Prostate gland (tissue), 2 donors: ENCODE measurements at regions not wholly inside any gene's neighbourhood (a gene's known extent, or its start where the extent isn't known, plus 50 kb on each side); places are given as distances from the start of the nearest gene placed in this dataset.

ENCODE experiments used
- DNase-seq: peaks from one replicate; pipeline ENCODE4 v3.0.0-alpha.2; 2019; ENCODE audit warnings: low spot score
- H3K27ac ChIP-seq, 2 donors: fragments of 200-600 bp; sonication (generic); 2 replicates each; pipeline ENCODE4 v1.5.1; 2017 to 2019
- H3K27me3 ChIP-seq: fragments of 200-600 bp; sonication (generic); replicated peaks from 2 replicates; pipeline ENCODE4 v1.5.1; 2019; ENCODE audit not compliant: insufficient read depth
- H3K36me3 ChIP-seq, 2 donors: fragments of 200-600 bp; sonication (generic); 1 replicate in 1 of 2; 2 replicates in 1 of 2; pipeline versions ENCODE4 v1.5.1 to v1.8.1; 2017 to 2019
- H3K4me1 ChIP-seq: fragments of 200-600 bp; sonication (generic); replicated peaks from 2 replicates; pipeline ENCODE4 v1.5.1; 2019
- H3K4me3 ChIP-seq, 2 donors: fragments of 200-600 bp; sonication (generic); 2 replicates each; pipeline ENCODE4 v1.5.1; 2017 to 2019
- H3K9me3 ChIP-seq: fragments of 200-600 bp; sonication (generic); 2 replicates; pipeline ENCODE4 v1.5.1; 2017
- POLR2A ChIP-seq: fragments of 450-650 bp; IDR thresholded peaks from one replicate; pipeline ENCODE4 v1.6.1; 2016; ENCODE audit warnings: antibody characterized with exemption, mild to moderate bottlenecking
- POLR2AphosphoS5 ChIP-seq: sonication (generic); formaldehyde crosslinking; IDR thresholded peaks from one replicate; pipeline ENCODE4 v1.6.1; 2017; ENCODE audit warnings: antibody characterized with exemption
- WGBS: methylation state at CpG from one replicate; pipeline ENCODE4 v1.1.5; 2018; 5-methylcytosine and 5-hydroxymethylcytosine counted together
- intact Hi-C: fragments of 100-400 bp; cut with DNase I; formaldehyde crosslinking; loops from one replicate; pipeline ENCODE4 v1.14.2; 2022
- TF ChIP-seq, protein P1 (sequence below), 4 experiments: fragments of 200-600 bp in 2 of 4; fragments of 450-650 bp in 2 of 4; sonication (generic) in 2 of 4; IDR thresholded peaks; 1 replicate in 3 of 4; 2 replicates in 1 of 4; pipeline ENCODE4 v1.5.1; 2016 to 2019; ENCODE audit warnings: antibody characterized with exemption in 4 of 4, mild to moderate bottlenecking in 2 of 4, moderate library complexity in 2 of 4

- Histone ChIP-seq H3K4me1 (no peaks in the 10 kb centered on the region), H3K27me3 (no peaks in the 10 kb centered on the region), H3K4me3 (no peak overlapping the region), H3K36me3 (no peaks in the 10 kb centered on the region), H3K9me3 (no peaks in the 10 kb centered on the region), H3K27ac (no peak overlapping the region)
- TF ChIP-seq POLR2A (no peak), POLR2AphosphoS5 (no peak)
- TF ChIP-seq, protein P1, sequence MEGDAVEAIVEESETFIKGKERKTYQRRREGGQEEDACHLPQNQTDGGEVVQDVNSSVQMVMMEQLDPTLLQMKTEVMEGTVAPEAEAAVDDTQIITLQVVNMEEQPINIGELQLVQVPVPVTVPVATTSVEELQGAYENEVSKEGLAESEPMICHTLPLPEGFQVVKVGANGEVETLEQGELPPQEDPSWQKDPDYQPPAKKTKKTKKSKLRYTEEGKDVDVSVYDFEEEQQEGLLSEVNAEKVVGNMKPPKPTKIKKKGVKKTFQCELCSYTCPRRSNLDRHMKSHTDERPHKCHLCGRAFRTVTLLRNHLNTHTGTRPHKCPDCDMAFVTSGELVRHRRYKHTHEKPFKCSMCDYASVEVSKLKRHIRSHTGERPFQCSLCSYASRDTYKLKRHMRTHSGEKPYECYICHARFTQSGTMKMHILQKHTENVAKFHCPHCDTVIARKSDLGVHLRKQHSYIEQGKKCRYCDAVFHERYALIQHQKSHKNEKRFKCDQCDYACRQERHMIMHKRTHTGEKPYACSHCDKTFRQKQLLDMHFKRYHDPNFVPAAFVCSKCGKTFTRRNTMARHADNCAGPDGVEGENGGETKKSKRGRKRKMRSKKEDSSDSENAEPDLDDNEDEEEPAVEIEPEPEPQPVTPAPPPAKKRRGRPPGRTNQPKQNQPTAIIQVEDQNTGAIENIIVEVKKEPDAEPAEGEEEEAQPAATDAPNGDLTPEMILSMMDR (IDR thresholded peaks at IDR 0.05): no peak
- DNase-seq: no peak
- 93% methylated on average over 2 of the region's 2 CpGs for WGBS
- intact Hi-C loops: no loop called here
Measured at GRCh38 chr9:124196814-124197176, 61.0 kb upstream of the NEK6 start.

- 83% methylated on average over 14 of the region's 14 CpGs for WGBS
- intact Hi-C loops: no loop called here
- DNase-seq: no peak
Measured at GRCh38 chr9:124197177-124198095, 60.3 kb upstream of the NEK6 start.

GRCh38 chr9:124198331-124198730, 59.4 kb upstream of the NEK6 start:
- intact Hi-C loops: no loop called here
- Histone ChIP-seq H3K36me3 (no peaks in the 10 kb centered on the region), H3K9me3 (no peaks in the 10 kb centered on the region), H3K4me1 (no peaks in the 10 kb centered on the region), H3K27me3 (no peaks in the 10 kb centered on the region), H3K4me3 (no peak overlapping the region), H3K27ac (no peak overlapping the region)
- TF ChIP-seq POLR2A (no peak), POLR2AphosphoS5 (no peak)
- TF ChIP-seq, protein P1 (IDR thresholded peaks at IDR 0.05): no peak
- whole genome bisulfite sequencing: 88% methylated on average over 5 of the region's 5 CpGs
- no peak for DNase-seq

More at GRCh38 chr9:124197177-124198095, 60.3 kb upstream of the NEK6 start:
- H3K9me3 ChIP-seq: no peaks in the 10 kb centered on the region
- no peak for TF ChIP-seq POLR2A
- no peak for TF ChIP-seq POLR2AphosphoS5
- TF ChIP-seq, protein P1 (IDR thresholded peaks at IDR 0.05): no peak
- H3K27ac ChIP-seq: no peak overlapping the region
- H3K27me3 ChIP-seq: no peaks in the 10 kb centered on the region
- H3K36me3 ChIP-seq: no peaks in the 10 kb centered on the region
- H3K4me3 ChIP-seq: no peak overlapping the region
- no peaks in the 10 kb centered on the region for H3K4me1 ChIP-seq

DNA sequence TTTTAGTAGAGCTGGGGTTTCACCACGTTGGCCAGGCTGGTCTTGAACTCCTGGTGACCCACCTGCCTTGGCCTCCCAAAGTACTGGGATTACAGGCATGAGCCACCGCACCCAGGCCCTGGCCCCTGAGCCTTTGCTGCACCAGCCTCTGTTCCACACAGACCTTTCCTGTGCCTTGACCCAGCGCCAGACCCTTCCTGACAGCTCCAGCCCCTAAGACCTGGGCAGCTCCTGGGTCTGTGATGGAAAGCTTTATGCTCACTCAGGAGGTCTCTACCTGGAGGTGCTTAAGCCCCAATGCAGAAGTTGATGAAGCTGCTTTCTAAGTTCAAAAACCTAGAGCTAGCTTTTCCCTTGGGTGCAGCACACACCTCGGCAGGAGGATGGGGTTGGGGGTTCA, 58.8 kb upstream of the NEK6 start:
- no peak for DNase-seq
- no peaks in the 10 kb centered on the region for H3K4me1 ChIP-seq
- H3K36me3 ChIP-seq: no peaks in the 10 kb centered on the region
- TF ChIP-seq POLR2AphosphoS5 (no peak), POLR2A (no peak)
- TF ChIP-seq, protein P1 (IDR thresholded peaks at IDR 0.05): no peak
- intact Hi-C loops: no loop called here
- H3K27me3 ChIP-seq: no peaks in the 10 kb centered on the region
- 92% methylated on average over 4 of the region's 4 CpGs for WGBS
- H3K4me3 ChIP-seq: no peak overlapping the region
- H3K27ac ChIP-seq: no peak overlapping the region
- H3K9me3 ChIP-seq: no peaks in the 10 kb centered on the region

DNA sequence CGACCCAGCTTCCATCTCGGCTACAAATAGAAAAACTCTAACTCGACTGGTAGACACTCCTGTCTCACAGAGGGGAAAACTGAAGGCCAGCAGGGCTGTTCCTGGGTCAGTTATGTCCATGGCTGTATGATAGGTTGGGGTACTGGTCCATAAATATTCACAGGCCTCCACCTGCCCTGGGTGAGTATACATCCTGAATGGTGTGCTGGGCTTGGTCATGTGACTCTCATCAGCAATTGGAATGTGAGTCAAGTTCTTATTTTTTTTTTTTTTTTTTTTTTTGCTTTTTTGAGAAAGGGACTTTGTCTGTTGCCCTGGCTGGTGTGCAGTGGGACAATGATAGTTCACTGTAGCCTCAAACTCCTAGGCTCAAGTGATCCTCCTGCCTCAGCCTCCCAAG, 58.3 kb upstream of the NEK6 start:
- Histone ChIP-seq H3K9me3 (no peaks in the 10 kb centered on the region), H3K4me1 (no peaks in the 10 kb centered on the region), H3K36me3 (no peaks in the 10 kb centered on the region), H3K27me3 (no peaks in the 10 kb centered on the region), H3K4me3 (no peak overlapping the region), H3K27ac (no peak overlapping the region)
- 86% methylated on average over 2 of the region's 3 CpGs for WGBS
- intact Hi-C loops: no loop called here
- no peak for DNase-seq
- TF ChIP-seq, protein P1 (IDR thresholded peaks at IDR 0.05): no peak
- TF ChIP-seq POLR2AphosphoS5: no peak
- TF ChIP-seq POLR2A: no peak
